GM12872 (cell line): ENCODE measurements at regions not wholly inside any gene's neighbourhood (a gene's known extent, or its start where the extent isn't known, plus 50 kb on each side); places are given as distances from the start of the nearest gene placed in this dataset.

Experiments used
- TF ChIP-seq, protein P1 (sequence below): IDR thresholded peaks from 3 replicates; pipeline ENCODE4 v1.5.1; 2011; ENCODE audit warnings: low read depth, mild to moderate bottlenecking, low read length, moderate library complexity; ENCODE audit not compliant: insufficient read depth

DNA sequence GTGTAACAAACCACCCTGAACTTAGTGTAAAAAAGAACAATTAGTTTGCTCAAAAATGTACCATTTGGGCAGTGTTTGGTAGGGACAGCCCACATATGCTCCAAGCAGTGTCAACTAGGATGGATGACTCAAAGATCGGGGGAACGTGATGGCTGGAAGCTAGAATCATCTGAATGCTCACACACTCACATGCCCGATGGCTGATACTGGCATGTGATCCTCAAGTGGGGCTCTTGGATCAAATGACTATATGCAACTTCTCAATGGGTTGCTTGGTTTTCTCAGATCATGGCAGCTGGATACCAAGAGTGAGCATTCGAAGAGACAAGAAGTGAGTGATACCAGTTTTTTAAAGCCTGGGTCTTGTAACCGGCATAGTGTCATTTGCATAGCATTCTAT lies 335.9 kb upstream of the KCNMB2 start:
- TF ChIP-seq, protein P1, sequence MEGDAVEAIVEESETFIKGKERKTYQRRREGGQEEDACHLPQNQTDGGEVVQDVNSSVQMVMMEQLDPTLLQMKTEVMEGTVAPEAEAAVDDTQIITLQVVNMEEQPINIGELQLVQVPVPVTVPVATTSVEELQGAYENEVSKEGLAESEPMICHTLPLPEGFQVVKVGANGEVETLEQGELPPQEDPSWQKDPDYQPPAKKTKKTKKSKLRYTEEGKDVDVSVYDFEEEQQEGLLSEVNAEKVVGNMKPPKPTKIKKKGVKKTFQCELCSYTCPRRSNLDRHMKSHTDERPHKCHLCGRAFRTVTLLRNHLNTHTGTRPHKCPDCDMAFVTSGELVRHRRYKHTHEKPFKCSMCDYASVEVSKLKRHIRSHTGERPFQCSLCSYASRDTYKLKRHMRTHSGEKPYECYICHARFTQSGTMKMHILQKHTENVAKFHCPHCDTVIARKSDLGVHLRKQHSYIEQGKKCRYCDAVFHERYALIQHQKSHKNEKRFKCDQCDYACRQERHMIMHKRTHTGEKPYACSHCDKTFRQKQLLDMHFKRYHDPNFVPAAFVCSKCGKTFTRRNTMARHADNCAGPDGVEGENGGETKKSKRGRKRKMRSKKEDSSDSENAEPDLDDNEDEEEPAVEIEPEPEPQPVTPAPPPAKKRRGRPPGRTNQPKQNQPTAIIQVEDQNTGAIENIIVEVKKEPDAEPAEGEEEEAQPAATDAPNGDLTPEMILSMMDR, result no peak

DNA sequence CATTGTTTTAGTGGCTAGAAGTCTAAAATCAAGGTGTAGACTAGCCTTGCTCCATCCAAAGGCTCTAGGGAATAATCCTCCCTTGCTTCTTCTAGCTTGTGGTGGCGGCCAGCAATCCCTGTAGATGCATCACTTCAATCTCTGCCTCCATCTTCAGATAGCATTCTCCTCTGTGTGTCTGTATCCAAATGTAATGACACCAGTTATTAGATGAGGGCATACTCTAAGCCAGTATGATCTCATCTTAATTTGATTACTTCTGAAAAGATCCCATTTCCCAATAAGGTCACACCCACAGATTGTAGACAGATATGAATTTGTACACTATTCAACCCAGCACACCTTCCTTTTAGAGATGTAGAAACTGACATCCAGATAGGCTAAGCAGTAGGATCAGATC lies 334.5 kb upstream of the KCNMB2 start:
- TF ChIP-seq, protein P1, result no peak

DNA sequence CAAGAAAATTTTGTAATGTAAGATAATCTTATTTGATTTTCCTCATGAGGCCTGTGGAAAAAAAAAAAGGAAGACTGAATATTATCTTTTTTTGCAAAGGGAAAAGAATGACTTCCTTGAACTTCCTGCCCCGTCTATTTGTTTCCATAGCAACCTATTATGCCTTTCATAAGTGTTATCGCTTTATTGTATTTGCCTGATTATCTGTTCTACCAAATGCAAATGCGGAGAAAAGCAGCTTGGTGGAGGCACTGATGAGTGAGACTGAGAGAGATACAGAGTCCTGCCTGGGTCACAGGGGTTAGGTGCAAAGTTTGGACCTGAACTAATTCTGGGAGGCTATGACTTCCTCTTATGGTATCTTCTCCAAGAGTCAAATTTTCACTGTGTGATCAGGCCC lies 334.0 kb upstream of the KCNMB2 start:
- TF ChIP-seq, protein P1, result no peak

DNA sequence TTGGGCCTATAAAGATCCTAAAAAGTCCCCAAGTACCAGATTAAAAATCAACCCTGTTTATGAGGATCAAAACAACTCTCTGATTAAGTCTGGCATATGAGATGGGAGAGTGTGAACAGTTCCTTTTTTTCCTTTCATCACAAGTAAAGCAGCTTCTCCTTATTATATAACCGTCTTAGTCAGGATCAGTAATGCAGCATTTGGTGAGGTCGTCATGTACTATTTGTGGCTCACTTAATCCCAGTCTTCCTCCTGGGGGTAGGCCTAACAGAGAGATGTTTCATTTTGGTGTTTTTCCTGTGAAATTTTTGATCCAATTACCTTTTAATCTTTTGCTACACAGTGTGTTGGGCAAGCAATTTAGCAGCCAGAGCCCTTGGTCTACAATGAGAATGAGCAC lies 333.1 kb upstream of the KCNMB2 start:
- TF ChIP-seq, protein P1, result no peak

- TF ChIP-seq, protein P1, result no peak
Measured at GRCh38 chr3:178203650-178204049, 332.6 kb upstream of the KCNMB2 start.

DNA sequence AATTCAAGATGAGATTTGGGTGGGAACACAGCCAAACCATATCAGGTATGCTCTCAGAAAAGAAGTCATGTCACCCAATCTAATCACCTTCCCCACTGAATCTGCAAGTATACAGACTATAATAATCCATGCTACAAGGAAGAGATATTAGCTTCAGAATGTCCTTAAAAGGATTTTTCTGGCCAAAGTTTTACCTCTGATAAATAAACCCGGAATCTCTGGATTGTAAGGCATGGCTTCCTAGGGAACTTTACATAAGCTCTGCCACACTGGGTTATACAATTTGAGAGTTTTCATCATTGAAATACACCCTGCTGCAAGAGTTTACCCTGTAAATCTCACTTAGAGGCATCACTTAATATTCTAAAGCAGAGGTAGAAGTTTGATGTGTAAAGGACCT lies 330.5 kb upstream of the KCNMB2 start:
- TF ChIP-seq, protein P1, result no peak

- TF ChIP-seq, protein P1, result no peak
Measured at GRCh38 chr3:178206521-178206920, 329.7 kb upstream of the KCNMB2 start.

DNA sequence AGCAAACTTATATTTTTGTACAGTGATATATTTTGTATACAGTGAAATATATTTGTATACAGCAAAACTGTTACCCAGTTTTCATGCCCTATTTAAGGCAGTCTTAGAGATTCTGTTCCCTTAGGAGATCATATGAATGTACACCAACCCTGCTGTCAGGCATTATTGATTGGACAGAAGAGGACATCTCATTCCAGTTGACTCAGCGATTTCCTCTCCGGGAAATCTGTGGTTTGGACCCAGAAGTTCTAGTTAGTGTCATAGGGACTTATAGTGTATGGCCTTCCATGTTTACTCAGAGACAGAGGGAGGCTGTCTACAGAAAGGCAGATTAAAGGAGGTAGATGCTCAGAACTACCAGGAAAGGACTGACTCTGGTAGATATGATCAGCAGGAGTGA lies 318.8 kb upstream of the KCNMB2 start:
- TF ChIP-seq, protein P1, result no peak
